NCI-H2196 treated with DMSO at 0.1 percent for 48 hours (cell line): ENCODE measurements at regions not wholly inside any gene's neighbourhood (a gene's known extent, or its start where the extent isn't known, plus 50 kb on each side); places are given as distances from the start of the nearest gene placed in this dataset.

Experiments
- DNase-seq: peaks from one replicate; lab custom pipeline; 2025; ENCODE audit not compliant: unreplicated experiment; lab: John Stamatoyannopoulos, UW

GRCh38 chr3:168187233-168187632, 91.5 kb upstream of the GOLIM4 start:
- no peak for DNase-seq

- no peak for DNase-seq
Observed at GRCh38 chr3:168186293-168186983, 90.7 kb upstream of the GOLIM4 start.

GRCh38 chr3:168183774-168184173, 88.0 kb upstream of the GOLIM4 start:
- no peak for DNase-seq

- no peak for DNase-seq
Observed at GRCh38 chr3:168168743-168169142, 73.0 kb upstream of the GOLIM4 start.

- DNase-seq = peak; percentile 51
Observed at GRCh38 chr3:168165390-168166269, 69.9 kb upstream of the GOLIM4 start.

GRCh38 chr3:168162172-168162571, 66.4 kb upstream of the GOLIM4 start:
- DNase-seq = no peak

GRCh38 chr3:168161696-168162095, 66.0 kb upstream of the GOLIM4 start:
- no peak for DNase-seq

GRCh38 chr3:168157903-168158302, 62.2 kb upstream of the GOLIM4 start:
- no peak for DNase-seq

- no peak for DNase-seq
Observed at GRCh38 chr3:168157099-168157700, 61.5 kb upstream of the GOLIM4 start.

GRCh38 chr3:168156479-168156878, 60.8 kb upstream of the GOLIM4 start:
- no peak for DNase-seq

GRCh38 chr3:168155303-168155702, 59.6 kb upstream of the GOLIM4 start:
- DNase-seq = no peak

GRCh38 chr3:168154089-168154488, 58.4 kb upstream of the GOLIM4 start:
- no peak for DNase-seq

GRCh38 chr3:168152149-168152548, 56.4 kb upstream of the GOLIM4 start:
- DNase-seq = no peak
